Activated naive CD4-positive, alpha-beta T cell (primary cell): ENCODE measurements at regions not wholly inside any gene's neighbourhood (a gene's known extent, or its start where the extent isn't known, plus 50 kb on each side); places are given as distances from the start of the nearest gene placed in this dataset.

Experiments
- DNase-seq, 4 experiments: peaks; one replicate each; lab custom pipeline; 2025; lab: John Stamatoyannopoulos, UW

DNA sequence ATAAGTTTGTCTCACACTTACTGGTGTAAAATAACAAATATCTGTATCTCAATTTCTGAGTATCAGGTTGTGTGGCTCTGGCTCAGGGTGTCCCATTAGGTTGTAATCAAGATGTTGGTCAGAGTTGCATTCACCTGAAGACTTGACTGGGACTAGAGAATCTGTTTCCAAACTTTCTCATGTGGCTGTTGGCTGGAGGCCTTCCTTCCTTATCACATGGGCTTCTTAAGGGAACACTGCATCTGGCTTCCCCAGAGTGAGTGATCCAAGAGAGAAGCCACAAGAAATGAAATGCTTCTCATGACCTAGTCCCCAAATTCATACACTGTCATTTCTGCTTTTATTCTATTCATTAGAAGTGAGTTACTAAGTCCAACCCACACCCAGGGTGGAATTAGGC is 568.4 kb upstream of the CAMK1G start:
- DNase-seq, result no peak

DNA sequence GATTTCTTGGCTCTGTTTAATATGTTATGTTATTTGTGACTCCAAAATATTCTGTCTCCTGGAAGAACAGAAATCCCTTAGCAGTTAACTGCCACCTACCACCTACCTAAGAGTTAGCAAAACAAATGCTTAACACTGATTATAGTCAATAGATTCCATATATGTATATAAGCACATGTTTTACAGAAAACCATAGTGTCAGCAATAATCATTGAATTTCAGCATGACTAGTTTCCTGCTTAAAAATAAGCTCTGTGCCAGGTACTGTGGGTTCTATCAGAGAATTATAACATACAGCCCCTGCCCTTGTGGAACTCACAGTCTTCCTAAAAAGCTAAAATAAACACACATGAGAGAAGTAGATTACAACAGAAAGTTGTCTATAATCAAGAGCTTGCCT is 561.9 kb upstream of the CAMK1G start:
- no peak for DNase-seq

DNA sequence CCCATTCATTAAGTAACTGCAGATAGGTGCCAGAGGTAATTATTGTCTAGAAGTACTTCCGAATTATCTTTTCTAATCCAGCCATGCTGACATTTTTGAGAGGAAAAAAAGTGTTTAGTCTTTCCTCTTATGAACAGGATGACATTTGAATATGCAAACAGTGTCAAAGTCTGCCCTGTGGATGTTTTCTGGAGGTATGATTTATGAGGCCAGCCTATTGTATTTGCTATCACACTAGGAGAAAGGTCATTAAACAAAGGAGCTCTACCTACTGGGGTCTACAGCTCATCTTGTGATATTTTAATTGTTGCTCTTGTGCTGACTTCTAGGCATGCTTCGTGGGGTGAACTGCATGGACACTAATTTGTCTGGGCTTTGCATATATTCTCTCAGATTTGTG is 559.7 kb upstream of the CAMK1G start:
- no peak for DNase-seq

DNA sequence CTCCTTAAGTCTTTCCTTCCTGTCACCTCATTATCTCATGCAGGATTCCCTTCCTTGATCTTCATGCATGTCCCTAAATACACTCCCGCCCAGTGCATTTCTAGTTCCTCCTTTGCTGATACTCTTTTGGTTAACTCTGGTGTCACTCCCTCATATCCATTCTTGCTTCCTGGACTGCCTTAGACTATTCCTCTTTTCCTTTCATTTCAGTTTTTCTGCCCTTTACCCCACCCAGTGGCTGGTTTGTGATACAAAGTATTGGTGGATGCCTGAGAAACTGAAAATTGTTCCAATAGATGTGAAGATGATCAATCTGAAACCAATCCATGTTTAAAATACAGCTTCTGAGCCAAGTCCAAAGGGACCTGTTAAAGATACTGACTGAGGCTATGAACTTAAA is 553.8 kb upstream of the CAMK1G start:
- no peak for DNase-seq

DNA sequence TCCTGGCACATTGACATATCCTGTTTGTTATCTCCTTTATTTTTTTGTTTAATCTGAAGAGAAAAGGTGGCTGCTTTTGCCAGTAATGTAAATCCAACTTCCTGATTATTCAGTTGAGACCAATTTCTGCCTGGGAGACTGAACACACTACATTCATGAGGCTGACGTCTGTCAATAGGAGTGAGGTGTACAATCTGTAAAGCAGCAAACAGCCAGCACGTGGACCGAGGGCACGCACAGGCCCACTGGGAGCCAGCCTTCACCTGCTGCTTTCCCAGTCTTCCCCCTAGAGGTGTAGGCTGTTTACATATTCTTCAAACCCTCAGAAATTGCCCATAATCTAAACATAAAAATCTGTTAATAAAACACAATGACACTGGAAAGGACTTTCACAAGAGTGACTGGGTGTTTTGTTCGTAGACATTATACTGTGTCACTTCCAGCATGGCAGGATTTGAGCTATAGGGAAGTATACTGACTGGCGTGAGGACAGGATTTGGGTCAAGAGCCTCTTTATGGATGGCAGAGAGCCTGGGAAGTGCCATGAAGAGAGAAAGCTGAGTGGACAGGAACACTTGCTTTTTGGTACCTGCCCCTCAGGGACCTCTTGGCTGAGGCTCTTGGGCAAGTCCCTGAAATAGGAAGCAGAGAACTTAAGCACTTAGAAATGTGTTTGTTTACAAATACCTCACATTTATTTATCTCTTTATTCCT is 552.9 kb upstream of the CAMK1G start:
- no peak for DNase-seq

DNA sequence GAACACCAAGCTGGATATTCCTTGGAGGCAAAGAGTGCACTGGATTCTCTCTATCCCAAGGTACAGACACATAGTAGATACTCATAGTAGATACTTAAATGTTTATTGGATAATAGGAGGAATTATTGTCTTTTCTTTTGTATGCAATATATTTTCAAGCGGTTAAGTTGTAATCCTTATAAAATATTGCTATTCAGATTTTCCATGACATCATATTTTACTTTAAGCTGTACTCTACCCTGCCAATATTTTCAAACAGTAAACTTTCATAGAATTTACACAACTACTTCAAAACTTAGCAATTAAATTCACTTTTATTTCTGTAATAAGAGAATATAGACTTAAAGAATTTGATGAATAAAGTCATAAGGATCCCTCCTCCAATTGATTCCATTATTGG is 546.5 kb upstream of the CAMK1G start:
- DNase-seq, result no peak

DNA sequence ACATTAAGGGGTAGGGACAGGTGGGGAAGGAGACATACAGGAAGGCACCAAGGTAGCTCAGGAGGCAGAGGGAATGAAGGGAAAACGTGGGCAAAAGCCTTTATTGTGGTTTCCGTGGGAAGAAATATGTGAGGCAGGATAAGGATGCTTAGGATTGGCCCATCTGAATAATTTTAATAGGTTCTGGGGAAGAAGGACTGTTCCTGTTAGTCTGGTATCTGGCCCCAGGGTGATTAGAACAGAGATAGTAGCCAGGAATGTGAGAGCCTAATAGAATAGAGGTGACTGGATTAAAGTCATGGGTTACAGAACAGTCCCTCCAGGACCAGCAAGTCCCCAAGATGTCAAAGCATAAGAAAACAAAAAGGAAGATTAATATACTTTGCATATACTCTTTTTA is 545.2 kb upstream of the CAMK1G start:
- DNase-seq, result no peak

DNA sequence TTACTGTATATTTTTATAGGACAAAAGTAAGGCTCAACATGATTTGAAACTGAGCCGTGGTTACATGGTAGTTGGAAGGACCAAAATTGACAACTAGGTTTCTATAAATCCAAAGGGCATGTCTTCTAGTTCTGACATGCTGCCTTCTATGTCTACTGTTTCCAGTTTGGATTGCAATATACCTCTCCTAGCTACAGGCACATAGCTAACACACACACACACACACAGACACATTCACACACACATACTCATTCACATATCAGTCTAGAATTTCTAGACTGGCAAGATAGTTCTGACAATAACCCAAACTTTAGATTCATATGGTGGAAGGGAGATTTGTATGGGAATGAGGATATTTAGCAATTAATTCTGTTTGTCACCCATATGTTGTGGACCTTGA is 544.8 kb upstream of the CAMK1G start:
- no peak for DNase-seq

DNA sequence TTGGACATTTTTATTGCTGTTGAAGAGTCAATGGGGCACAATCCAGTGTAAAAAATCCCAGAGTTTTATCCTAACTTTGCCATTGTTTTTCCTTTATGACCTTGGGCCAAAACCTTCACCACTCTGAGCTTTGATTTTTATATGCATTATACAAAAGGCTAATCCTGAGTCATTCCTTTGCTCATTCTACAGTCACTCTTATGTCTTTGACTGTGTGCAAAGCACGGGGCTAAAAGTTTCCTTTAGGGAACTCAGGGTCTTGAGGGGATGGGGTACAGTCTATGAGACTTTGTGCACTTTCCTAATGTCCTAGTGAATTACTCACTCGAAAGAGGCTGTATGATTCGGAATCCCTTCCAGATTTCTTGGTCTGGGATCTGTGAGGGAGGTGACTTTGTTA is 543.2 kb upstream of the CAMK1G start:
- no peak for DNase-seq

DNA sequence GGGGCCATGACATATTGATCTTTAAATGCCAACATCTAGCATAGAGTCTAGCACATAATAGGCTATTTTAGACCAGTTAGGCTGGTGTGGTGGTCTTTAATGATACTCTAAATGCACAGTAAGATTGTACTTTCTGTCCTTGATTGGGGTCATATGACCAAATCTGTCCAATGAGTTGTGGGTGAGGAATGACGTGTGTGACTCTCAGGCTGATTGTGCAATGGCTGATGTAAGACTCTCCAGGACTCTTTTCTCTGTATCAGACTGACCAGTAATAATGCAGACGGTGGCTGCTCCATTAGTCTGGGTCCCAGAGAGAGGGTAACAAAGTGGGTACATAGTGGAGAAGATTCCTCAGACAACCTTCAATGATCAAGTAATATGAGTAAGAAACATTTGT is 541.6 kb upstream of the CAMK1G start:
- no peak for DNase-seq

DNA sequence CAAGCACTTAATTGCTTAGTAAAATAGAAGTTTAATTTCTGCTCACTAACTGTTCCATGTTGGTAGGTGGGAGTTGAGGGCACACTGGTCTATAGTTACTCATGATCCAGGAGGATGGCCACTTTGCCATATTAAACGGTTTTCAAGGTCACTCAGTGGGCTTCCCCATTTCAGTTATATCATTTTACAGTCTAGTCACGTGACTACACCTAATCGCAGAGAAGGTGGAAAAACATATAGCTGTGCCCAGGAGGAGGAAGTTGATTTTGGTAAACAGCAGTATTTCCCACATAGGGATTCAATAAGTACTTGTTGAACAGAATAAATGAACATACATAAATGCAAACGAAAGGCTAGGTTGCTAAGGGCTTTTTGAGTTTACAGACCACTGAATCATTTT is 541.1 kb upstream of the CAMK1G start:
- no peak for DNase-seq

DNA sequence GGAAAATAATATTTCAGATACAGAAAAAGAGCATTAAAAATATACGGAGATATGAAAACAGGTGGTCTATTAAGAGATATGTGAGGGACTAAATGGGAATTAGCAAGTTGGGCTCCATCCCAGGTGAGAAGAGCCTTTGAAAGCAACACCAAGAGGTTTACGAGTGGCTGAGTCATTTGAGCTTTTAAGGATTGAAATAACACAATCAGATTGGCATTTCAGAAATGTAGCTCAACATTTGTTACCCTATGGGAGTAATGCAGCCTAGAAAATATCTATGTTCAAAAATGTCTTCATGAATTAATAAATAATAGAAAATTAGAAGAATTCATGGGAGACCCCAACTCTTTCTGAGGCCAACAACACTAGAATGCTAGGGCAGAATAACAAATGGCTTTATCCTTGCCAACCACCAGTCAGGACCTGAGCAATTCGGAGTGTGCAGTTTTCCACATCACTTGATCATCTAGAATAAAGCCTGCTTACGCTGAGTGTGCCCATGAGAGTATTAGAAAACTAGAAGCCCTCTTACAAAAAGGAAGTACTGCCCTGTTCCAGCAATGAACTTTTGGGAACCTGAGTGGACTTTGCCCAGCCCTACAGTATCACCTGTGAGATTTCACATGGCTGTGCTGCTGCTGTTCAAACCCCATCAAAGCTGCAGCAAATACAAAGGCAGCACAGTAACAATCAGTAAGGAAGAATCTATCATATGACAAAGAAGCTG is 538.0 kb upstream of the CAMK1G start:
- DNase-seq, result no peak

DNA sequence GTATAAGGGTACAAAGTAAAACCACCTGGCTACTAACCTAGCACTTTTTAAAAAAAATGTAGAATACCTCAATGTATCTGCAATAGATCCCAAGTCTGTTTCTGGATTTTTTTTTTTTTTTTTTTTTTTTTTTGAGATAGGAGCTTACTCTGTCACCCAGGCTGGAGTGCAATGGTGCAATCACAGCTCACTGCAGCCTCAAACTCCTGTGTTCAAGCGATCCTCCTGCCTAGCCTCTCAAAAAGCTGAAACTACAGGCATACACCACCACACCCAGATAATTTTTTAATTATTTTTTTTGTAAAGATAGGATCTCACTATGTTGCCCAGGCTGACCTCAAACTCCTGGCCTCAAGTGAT is 537.5 kb upstream of the CAMK1G start:
- DNase-seq, result no peak

DNA sequence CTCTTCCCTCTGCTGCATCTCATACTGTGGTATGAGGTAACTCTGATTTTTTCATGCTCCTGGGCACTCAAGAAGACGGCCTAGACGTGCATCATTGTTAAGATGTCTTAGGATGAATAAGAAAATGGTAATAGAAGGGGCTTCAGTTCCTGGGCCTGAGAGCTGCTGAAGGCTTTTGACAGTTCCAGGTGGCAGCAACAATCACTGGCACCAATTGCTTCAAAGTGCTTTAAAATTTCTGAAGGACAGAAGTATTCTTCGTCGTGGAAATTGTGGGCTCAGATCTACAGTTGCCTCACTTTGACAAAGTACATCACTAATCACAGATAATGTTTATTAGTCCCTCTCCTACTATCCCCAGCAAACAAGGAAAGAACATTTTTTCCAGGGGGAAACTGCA is 536.6 kb upstream of the CAMK1G start:
- no peak for DNase-seq

DNA sequence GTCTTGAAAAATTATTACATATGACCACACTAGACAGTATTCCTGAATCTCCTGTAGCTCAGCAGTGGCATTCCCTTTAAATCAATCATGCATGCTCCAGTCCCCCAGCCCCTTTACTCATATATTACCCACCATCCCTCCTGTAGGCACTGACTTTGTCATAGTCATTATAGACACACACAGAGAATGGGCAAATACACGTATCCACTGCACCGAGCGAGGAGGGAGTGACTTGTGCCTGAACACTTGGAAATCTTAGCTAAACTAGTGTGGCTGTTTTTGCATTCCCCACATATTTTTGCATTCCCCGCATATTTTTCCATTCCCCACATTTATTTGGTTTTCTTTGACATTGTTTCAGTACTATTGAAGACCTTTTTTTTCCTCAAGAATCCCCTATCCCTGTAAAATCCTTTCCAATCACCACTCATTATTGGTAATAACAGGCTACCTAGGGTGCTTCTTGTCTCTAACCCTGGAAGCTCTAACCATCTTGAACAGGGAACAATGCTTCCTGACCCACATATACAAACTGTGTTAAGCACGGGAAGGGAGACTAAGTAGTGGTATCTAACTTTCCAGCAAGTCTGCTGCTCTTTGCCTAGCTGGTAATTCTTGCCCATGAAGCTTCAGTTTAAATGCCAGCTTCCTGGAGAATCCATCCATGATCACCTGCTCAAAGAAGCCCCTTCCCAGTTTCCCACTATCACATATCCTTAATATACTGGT is 534.4 kb upstream of the CAMK1G start:
- DNase-seq, result no peak

DNA sequence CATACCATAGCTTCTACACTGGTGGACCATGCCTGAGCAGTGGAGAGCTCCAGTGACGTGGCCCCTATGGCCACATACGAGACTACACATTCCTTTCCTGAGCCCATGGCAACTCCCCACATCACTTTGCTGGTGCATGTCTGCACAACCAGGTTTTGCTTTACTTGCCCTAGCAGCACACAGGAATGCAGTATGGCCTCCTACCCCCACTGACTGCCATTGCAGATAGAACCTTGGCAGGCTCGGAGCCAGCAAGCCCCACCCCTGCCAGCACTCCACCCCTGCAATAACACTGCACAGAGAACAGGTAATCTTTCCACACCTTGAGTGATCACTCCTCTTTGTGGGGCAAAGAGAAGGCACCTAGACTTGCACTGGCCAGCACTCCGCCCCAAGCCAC is 531.9 kb upstream of the CAMK1G start:
- DNase-seq, result no peak

DNA sequence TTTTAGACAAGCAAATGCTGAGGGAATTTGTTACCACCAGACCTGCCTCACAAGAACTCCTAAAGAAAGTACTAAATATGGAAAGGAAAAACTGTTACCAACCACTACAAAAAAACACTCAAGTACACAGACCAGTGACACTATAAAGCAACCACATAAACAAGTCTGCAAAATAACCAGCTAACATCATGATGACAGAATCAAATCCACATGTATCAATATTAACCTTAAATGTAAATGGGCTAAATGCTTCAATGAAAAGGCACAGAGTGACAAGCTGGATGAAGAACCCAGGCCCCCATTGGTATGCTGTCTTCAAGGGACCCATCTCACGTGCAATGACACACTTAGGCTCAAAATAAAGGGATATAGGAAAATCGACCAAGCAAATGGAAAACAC is 529.9 kb upstream of the CAMK1G start:
- DNase-seq, result no peak

DNA sequence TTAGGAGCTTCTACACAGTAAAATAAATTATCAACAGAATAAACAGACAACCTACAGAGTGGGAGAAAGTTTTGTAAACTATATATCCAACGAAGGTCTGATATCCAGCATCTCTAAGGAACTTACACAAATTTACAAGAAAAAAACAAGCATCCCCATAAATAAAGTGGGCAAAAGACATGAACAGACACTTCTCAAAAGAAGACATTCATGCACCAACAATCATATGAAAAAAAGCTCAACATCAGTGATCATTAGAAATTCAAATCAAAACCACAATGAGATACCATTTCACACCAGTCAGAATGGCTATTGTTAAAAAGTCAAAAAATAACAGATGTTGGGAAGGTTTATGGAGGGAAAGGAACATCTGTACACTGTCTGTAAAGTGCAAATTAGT is 526.4 kb upstream of the CAMK1G start:
- DNase-seq, result no peak

DNA sequence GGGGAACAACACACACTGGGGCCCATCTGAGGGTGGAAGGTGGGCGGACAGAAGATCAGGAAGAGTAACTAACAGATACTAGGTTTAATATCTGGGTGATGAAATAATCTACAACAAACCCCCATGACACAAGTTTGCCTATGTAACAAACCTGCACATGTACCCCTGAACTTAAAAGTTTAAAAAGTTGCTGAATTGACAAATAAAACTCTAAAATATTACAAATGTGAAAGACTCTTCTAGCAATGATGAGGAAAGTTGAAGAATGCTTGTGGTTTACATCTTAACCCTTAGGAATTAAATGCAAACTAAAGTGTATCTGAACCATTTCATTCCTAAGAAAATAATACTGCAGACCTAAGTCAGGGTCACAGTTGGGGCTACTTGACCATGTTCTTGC is 525.6 kb upstream of the CAMK1G start:
- DNase-seq, result no peak

DNA sequence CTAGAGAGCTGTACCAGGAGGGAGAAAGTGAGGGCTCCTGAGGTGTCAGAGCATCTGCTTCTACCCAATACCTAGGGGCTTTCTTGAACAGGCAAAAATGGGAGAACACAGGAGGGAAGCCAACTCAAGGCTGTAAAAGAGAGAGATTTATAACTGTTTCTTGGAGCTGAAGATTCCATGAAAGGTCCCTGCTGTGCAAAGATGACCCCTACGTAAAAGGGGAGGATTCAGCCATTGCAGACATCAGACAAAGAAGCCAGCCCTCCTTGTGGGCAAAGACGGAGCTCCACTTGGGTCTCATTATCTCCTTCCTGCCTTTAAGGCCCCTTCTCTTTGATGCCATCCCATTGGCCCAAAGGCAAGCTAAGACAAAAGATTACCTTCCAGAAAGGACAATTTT is 524.1 kb upstream of the CAMK1G start:
- DNase-seq, result no peak

DNA sequence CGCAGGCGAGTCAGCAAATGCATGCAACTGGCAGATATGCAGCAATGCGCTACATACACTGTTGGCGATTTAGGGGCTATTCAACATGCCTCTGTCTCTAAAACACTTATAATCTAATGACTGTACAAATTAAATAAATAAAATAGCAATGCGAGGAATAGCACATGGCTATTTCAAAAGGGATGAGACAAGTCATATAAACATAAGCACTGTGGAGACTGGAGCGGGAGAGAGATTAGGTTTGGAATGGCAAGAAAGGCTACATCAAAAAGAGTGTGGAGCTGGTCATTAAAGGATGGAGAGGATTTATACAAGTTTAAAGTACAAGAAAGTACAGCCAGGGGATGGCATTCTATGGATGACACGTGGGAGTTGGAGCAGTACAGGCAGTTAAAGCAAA is 523.5 kb upstream of the CAMK1G start:
- DNase-seq, result no peak

DNA sequence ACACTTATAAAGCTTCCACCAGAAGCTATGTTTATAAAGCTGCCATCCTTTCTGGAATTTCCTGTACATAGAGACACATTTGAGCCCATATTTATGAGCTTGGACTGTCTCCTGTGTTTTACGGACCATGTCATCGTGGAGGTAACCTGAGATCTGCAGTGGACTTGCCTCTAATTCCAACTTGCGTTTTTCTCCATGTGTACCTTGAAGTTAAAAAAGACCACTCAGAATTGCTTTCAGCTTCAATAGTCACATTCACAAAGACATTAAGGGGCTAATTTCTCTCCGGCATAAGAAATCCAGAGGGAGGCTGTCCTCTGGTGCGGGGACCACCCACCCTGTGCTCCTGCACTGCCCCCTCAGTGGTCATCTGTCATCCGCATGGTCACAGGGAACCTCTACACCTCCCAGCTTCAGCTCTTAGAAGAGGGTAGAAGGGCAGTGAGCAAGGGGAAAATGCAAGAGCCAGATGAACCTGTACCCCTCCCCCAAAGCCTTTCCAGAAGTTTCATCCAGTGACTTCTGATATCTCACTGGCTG is 521.4 kb upstream of the CAMK1G start:
- no peak for DNase-seq

DNA sequence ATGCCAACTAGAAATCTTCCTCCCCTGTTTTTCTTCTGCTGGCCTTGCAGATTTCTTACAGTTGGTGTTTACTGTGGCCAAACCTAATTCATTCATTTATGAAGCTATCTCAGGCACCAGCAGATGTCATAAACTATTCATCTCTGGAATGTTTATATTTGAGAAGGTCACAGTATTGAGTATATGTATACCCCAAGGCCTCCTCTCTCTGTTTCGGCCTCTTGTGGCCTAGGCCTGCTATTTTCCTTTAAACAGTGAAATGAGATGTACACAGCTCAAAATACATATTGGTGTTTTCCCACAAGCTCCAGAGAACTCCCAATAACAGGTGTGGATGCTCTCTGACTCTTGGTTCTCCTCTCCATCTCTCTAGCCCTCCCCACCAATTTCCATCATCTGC is 520.7 kb upstream of the CAMK1G start:
- no peak for DNase-seq
